AG04449 (cell line): ENCODE measurements at regions not wholly inside any gene's neighbourhood (a gene's known extent, or its start where the extent isn't known, plus 50 kb on each side); places are given as distances from the start of the nearest gene placed in this dataset.

Experiments used
- CTCF ChIA-PET: fragments of 350-600 bp; formaldehyde crosslinking; extraction: SDS; loops from one replicate; lab custom pipeline; 2021; ENCODE audit warnings: antibody characterized with exemption; lab: Yijun Ruan, JAX
- POLR2A ChIA-PET: fragments of 400-600, 350-600 bp; formaldehyde crosslinking; extraction: SDS; loops from one replicate; lab custom pipeline; 2020; ENCODE audit warnings: antibody characterized with exemption, inconsistent platforms; lab: Yijun Ruan, JAX
- DNase-seq: peaks from one replicate; pipeline ENCODE4 v3.0.0-alpha.2; 2010; ENCODE audit warnings: low read depth, low spot score
- H3K4me3 ChIP-seq: 2 replicates; pipeline ENCODE4 v1.5.1; 2011; ENCODE audit warnings: low read depth, mild to moderate bottlenecking, control low read depth, low read length
- CTCF ChIP-seq: IDR thresholded peaks from one replicate; pipeline ENCODE4 v1.5.1; 2011; ENCODE audit warnings: mild to moderate bottlenecking, moderate library complexity, low read length, control low read depth, inconsistent platforms; ENCODE audit not compliant: insufficient read depth; ENCODE audit errors: missing control alignments

GRCh38 chr18:37956020-37956419 lies 390.4 kb upstream of the CELF4 start:
- no peak overlapping the region for H3K4me3 ChIP-seq
- POLR2A ChIA-PET, result no interaction called here
- CTCF ChIA-PET, result no interaction called here
- no peak for DNase-seq
- TF ChIP-seq CTCF, result no peak

GRCh38 chr18:37955201-37955600 lies 389.6 kb upstream of the CELF4 start:
- POLR2A ChIA-PET, result no interaction called here

GRCh38 chr18:37953876-37954275 lies 388.3 kb upstream of the CELF4 start:
- DNase-seq, result no peak
- no peak for TF ChIP-seq CTCF
- POLR2A ChIA-PET, result no interaction called here
- H3K4me3 ChIP-seq, result no peak overlapping the region
- CTCF ChIA-PET, result no interaction called here

More at GRCh38 chr18:37955201-37955600, 389.6 kb upstream of the CELF4 start:
- no peak overlapping the region for H3K4me3 ChIP-seq
- CTCF ChIA-PET, result no interaction called here
- no peak for DNase-seq
- TF ChIP-seq CTCF, result no peak

DNA sequence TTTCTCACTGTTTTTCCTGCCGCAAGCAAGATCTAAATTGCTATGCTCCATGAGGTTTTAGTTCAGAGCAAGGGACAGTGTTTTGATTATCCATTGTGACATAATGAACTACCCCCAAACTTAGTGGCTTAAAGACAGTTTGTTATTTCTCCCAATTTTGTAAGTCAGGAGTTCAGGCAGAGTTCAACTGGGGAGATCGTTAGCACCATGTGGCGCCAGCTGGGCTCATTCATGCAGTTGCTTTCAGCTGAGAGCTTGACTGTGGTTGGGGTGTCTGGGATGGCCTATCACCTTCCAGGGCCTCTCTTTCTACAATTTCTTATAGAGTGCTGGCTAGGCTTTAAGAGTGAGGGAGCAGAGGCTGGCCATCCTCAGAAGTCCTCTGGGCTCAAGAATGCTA lies 382.9 kb upstream of the CELF4 start:
- TF ChIP-seq CTCF, result no peak
- ChIA-PET POLR2A (no interaction called here), CTCF (no interaction called here)
- H3K4me3 ChIP-seq, result no peak overlapping the region
- DNase-seq, result no peak

- DNase-seq, result no peak
- no peak overlapping the region for H3K4me3 ChIP-seq
- no peak for TF ChIP-seq CTCF
- ChIA-PET CTCF (no interaction called here), POLR2A (no interaction called here)
Observed at GRCh38 chr18:37946324-37946723, 380.7 kb upstream of the CELF4 start.

DNA sequence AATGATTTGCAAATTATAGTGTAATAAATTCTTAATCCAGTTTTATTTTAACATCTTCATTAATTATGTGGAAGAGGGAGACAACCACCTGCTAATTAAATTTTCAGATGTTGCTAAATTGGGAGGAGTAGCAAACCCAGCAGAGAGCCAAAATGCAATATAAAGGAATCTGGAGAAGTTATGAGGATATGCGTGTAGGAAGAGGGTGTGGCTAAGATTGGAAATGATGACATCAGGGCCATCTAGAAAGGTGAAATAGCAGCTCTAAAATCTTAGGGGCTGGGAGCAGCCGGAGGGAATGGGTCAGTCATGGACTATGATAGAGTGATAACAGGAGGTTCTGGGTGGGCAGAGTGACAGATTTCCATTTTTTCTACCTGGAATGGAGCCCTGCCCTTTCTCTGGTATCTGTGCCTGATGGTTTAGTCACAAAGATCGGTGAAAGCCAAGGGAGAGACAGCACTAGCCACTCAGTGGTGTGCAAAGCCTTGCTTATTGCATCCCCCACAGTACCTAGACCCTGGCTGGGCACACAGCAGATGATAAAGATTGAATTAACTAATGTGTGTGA lies 379.2 kb upstream of the CELF4 start:
- CTCF ChIA-PET, result no interaction called here
- POLR2A ChIA-PET, result no interaction called here
- H3K4me3 ChIP-seq, result no peak overlapping the region
- no peak for TF ChIP-seq CTCF
- DNase-seq, result no peak
